ENCODE measurements at regions not wholly inside any gene's neighbourhood (a gene's known extent, or its start where the extent isn't known, plus 50 kb on each side); places are given as distances from the start of the nearest gene placed in this dataset.
A peak's percentile ranks its signal among the peaks of the same experiment; 100 is the strongest.
"Not testable (repeated sequence)": the region's sequence is repeated elsewhere in the genome, so short reads cannot be mapped to it uniquely, and the experiment has no call there.

DNA sequence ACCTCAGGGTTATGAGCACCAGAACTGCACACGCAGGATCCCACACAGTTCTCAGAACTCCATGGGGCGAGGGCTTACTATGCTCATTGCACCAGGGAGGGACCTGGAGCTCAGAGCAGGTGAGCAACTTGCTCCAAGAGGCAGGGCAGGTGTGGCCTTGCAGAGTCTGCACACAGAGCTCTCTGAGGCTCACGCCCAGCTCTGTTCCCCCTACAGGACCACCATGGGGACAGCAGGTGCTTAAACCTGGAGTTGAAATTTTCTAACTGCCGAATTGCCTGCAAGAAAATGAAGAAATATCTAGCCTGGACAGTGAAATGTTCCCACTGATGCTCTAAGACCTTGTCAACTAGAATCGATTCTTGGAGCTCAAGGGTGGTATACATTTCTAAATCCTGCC lies 49.9 kb upstream of the MSMB start:
- H3K9me3 ChIP-seq (ENCODE audit: insufficient read depth, low read depth, low read length); H3K9me2 ChIP-seq (replicated peaks; ENCODE audit: low read depth, low read length); H3K27me3 ChIP-seq (ENCODE audit: insufficient read depth, low read length, poor library complexity, severe bottlenecking); H2AFZ ChIP-seq (ENCODE audit: low read length); H3F3A ChIP-seq (ENCODE audit: low read depth); H3K36me3 ChIP-seq (ENCODE audit: insufficient read depth, low read length); H4K20me1 ChIP-seq (ENCODE audit: insufficient read depth, low read length, poor library complexity, severe bottlenecking): not testable (repeated sequence)
- Histone ChIP-seq H3K4me3 (ENCODE audit: low read length, poor library complexity, severe bottlenecking) (peak overlapping the region; percentile 60), H3K79me2 (ENCODE audit: insufficient read depth, low read length) (peaks cover 15% of the 10 kb centered on the region), H3K9ac (ENCODE audit: low read depth, low read length, poor library complexity, severe bottlenecking) (peak overlapping the region; percentile 79), H3K4me2 (ENCODE audit: low read depth, low read length, poor library complexity, severe bottlenecking) (peak overlapping the region; percentile 79), H3K4me1 (ENCODE audit: insufficient read depth, low read length, poor library complexity, severe bottlenecking) (peaks cover 90% of the 10 kb centered on the region)
- TF ChIP-seq, protein P1, sequence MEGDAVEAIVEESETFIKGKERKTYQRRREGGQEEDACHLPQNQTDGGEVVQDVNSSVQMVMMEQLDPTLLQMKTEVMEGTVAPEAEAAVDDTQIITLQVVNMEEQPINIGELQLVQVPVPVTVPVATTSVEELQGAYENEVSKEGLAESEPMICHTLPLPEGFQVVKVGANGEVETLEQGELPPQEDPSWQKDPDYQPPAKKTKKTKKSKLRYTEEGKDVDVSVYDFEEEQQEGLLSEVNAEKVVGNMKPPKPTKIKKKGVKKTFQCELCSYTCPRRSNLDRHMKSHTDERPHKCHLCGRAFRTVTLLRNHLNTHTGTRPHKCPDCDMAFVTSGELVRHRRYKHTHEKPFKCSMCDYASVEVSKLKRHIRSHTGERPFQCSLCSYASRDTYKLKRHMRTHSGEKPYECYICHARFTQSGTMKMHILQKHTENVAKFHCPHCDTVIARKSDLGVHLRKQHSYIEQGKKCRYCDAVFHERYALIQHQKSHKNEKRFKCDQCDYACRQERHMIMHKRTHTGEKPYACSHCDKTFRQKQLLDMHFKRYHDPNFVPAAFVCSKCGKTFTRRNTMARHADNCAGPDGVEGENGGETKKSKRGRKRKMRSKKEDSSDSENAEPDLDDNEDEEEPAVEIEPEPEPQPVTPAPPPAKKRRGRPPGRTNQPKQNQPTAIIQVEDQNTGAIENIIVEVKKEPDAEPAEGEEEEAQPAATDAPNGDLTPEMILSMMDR (conservative IDR thresholded peaks at IDR 0.05; ENCODE audit: low read length) = peak; percentile 26; the same call in 1 of the 2 replicates

DNA sequence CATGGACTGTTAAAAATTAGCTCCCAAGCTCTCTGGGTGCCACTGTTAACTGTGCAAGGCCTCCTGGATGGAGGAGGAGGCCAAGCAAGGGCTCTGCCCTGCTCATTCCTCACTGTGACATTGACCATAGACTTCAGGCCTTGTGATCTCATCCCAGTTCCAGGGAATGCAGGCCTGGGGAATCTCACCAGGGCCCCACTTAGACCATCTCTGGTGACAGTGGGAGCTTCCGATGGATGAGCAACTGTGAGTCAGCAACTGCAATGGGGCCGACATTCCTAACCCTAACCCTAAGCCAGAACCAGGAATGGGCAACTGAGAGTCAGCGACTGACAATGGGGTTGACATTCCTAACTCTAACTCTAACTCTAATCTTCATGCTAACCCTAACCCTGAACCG lies 50.4 kb upstream of the MSMB start:
- no peaks in the 10 kb centered on the region for H3F3A ChIP-seq (ENCODE audit: low read depth)
- peak overlapping the region; percentile 79 for H3K4me2 ChIP-seq (ENCODE audit: low read depth, low read length, poor library complexity, severe bottlenecking)
- peaks cover 15% of the 10 kb centered on the region for H3K79me2 ChIP-seq (ENCODE audit: insufficient read depth, low read length)
- peak overlapping the region; percentile 79 for H3K9ac ChIP-seq (ENCODE audit: low read depth, low read length, poor library complexity, severe bottlenecking)
- H4K20me1 ChIP-seq (ENCODE audit: insufficient read depth, low read length, poor library complexity, severe bottlenecking) = no peaks in the 10 kb centered on the region
- no peaks in the 10 kb centered on the region for H3K9me2 ChIP-seq (replicated peaks; ENCODE audit: low read depth, low read length)
- TF ChIP-seq, protein P1 (conservative IDR thresholded peaks at IDR 0.05; ENCODE audit: low read length) = no peak
- TF ChIP-seq EZH2phosphoT487 (IDR thresholded peaks at IDR 0.05; ENCODE audit: borderline replicate concordance) = no peak
- H3K4me1 ChIP-seq (ENCODE audit: insufficient read depth, low read length, poor library complexity, severe bottlenecking) = peaks cover 85% of the 10 kb centered on the region
- H3K27me3 ChIP-seq (ENCODE audit: insufficient read depth, low read length, poor library complexity, severe bottlenecking) = no peaks in the 10 kb centered on the region
- H3K4me3 ChIP-seq (ENCODE audit: low read length, poor library complexity, severe bottlenecking) = peak overlapping the region; percentile 60
- no peaks in the 10 kb centered on the region for H3K9me3 ChIP-seq (ENCODE audit: insufficient read depth, low read depth, low read length)
- no peaks in the 10 kb centered on the region for H3K36me3 ChIP-seq (ENCODE audit: insufficient read depth, low read length)
- no peak overlapping the region for H2AFZ ChIP-seq (ENCODE audit: low read length)

DNA sequence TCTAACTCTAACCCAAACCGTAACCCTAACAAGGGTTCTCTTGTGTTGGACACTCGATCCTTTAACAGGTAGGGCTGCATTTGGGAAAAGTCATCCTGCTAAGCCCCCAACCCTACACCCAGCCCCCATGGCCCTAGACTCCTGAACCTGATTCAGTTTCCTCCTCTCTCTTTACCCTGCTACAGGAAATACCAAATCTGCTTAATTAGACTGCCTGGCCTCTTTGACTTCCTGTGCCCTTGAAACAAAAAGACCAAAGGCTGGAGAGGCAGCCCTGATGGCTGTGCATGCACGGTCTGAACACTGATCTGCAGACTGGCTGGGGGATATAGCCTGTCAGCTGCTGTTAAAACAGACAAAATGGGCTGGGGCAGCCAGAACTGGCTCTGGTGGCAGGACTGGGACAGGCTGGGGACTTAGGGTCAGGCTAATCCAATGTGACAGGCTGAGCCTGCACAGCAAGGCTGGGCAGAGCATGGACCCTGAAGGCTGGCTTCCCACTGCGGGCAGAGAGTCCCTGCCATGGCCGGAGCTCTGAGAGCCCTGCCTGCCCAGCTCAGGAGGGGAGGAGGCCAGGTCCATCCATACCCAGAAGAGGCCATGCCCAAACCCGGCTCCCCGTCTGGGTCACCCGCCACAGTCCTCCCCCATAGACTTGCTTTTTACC lies 51.0 kb upstream of the MSMB start:
- H3K79me2 ChIP-seq (ENCODE audit: insufficient read depth, low read length) = peaks cover 15% of the 10 kb centered on the region
- H3K36me3 ChIP-seq (ENCODE audit: insufficient read depth, low read length) = no peaks in the 10 kb centered on the region
- H3K9me2 ChIP-seq (replicated peaks; ENCODE audit: low read depth, low read length) = no peaks in the 10 kb centered on the region
- H3K9ac ChIP-seq (ENCODE audit: low read depth, low read length, poor library complexity, severe bottlenecking) = peak overlapping the region; percentile 79
- TF ChIP-seq, protein P1 (conservative IDR thresholded peaks at IDR 0.05; ENCODE audit: low read length) = no peak
- TF ChIP-seq EZH2phosphoT487 (IDR thresholded peaks at IDR 0.05; ENCODE audit: borderline replicate concordance) = no peak
- no peaks in the 10 kb centered on the region for H3K27me3 ChIP-seq (ENCODE audit: insufficient read depth, low read length, poor library complexity, severe bottlenecking)
- no peaks in the 10 kb centered on the region for H4K20me1 ChIP-seq (ENCODE audit: insufficient read depth, low read length, poor library complexity, severe bottlenecking)
- H3K4me1 ChIP-seq (ENCODE audit: insufficient read depth, low read length, poor library complexity, severe bottlenecking) = peaks cover 79% of the 10 kb centered on the region
- peak overlapping the region; percentile 60 for H3K4me3 ChIP-seq (ENCODE audit: low read length, poor library complexity, severe bottlenecking)
- peak overlapping the region; percentile 79 for H3K4me2 ChIP-seq (ENCODE audit: low read depth, low read length, poor library complexity, severe bottlenecking)
- H3K9me3 ChIP-seq (ENCODE audit: insufficient read depth, low read depth, low read length) = no peaks in the 10 kb centered on the region
- H2AFZ ChIP-seq (ENCODE audit: low read length) = no peak overlapping the region
- H3F3A ChIP-seq (ENCODE audit: low read depth) = no peaks in the 10 kb centered on the region
